Endodermal cell (in vitro differentiated cells): ENCODE measurements at regions not wholly inside any gene's neighbourhood (a gene's known extent, or its start where the extent isn't known, plus 50 kb on each side); places are given as distances from the start of the nearest gene placed in this dataset.

Experiments used
- DNase-seq: peaks from one replicate; pipeline ENCODE4 v3.0.0-alpha.2; 2017
- H3K27ac ChIP-seq: 2 replicates; pipeline ENCODE4 v1.5.1; 2013; ENCODE audit warnings: mild to moderate bottlenecking, low read depth, low read length, moderate library complexity
- H3K27me3 ChIP-seq: 2 replicates; pipeline ENCODE4 v1.6.1; 2013; ENCODE audit warnings: mild to moderate bottlenecking, low read length, moderate library complexity; ENCODE audit not compliant: insufficient read depth, control insufficient read depth, poor library complexity, severe bottlenecking
- H3K36me3 ChIP-seq: 2 replicates; pipeline ENCODE4 v1.7.0; 2013; ENCODE audit warnings: mild to moderate bottlenecking, low read length, moderate library complexity; ENCODE audit not compliant: control insufficient read depth, insufficient read depth
- H3K4me1 ChIP-seq: one replicate; pipeline ENCODE4 v1.7.0; 2013; ENCODE audit warnings: low read length; ENCODE audit not compliant: control insufficient read depth, insufficient read depth
- H3K4me3 ChIP-seq: 2 replicates; pipeline ENCODE4 v1.5.1; 2013; ENCODE audit warnings: mild to moderate bottlenecking, low read length, moderate library complexity
- H3K9ac ChIP-seq: 2 replicates; pipeline ENCODE4 v1.6.1; 2013; ENCODE audit warnings: mild to moderate bottlenecking, low read length, moderate library complexity; ENCODE audit not compliant: poor library complexity, severe bottlenecking; ENCODE audit errors: extremely low read depth
- H3K9me3 ChIP-seq: 2 replicates; pipeline ENCODE4 v1.6.1; 2013; ENCODE audit warnings: mild to moderate bottlenecking, low read length, moderate library complexity; ENCODE audit not compliant: control insufficient read depth
- H3K27ac Mint-ChIP-seq: 2 replicates; pipeline ENCODE4 v1.8.0; 2020; ENCODE audit warnings: mixed read lengths
- H3K27me3 Mint-ChIP-seq: 2 replicates; pipeline ENCODE4 v1.8.0; 2021; ENCODE audit warnings: mild to moderate bottlenecking, mixed read lengths; ENCODE audit not compliant: insufficient read depth
- H3K36me3 Mint-ChIP-seq: 2 replicates; pipeline ENCODE4 v1.8.0; 2020; ENCODE audit warnings: low read depth, mixed read lengths
- H3K4me1 Mint-ChIP-seq: 2 replicates; pipeline ENCODE4 v1.8.0; 2020; ENCODE audit warnings: mixed read lengths
- H3K4me3 Mint-ChIP-seq: 2 replicates; pipeline ENCODE4 v1.8.0; 2020; ENCODE audit warnings: mild to moderate bottlenecking, moderate library complexity, mixed read lengths
- H3K9me3 Mint-ChIP-seq: 2 replicates; pipeline ENCODE4 v1.8.0; 2020; ENCODE audit warnings: mild to moderate bottlenecking, mixed read lengths
- CTCF ChIP-seq: fragments of 200-600 bp; sonication (generic); conservative IDR thresholded peaks from 2 replicates; pipeline ENCODE4 v1.5.0; 2021; ENCODE audit warnings: antibody characterized with exemption, mild to moderate bottlenecking
- WGBS, 2 experiments: methylation state at CpG; one replicate each; pipeline versions ENCODE4 v1.1.5 to v1.1.7; 2013; ENCODE audit warnings: missing lambda C conversion rate in 2 of 2, mixed read lengths in 1 of 2; ENCODE audit not compliant: insufficient coverage in 1 of 2, insufficient read length in 1 of 2; 5-methylcytosine and 5-hydroxymethylcytosine counted together

GRCh38 chr16:5446623-5447240 lies 349.1 kb upstream of the EEF2KMT start:
- TF ChIP-seq CTCF: no peak
- Mint-ChIP-seq H3K36me3 (no peaks in the 10 kb centered on the region), H3K27me3 (peaks cover 29% of the 10 kb centered on the region), H3K27ac (peak overlapping the region; percentile 26), H3K9me3 (peaks cover 4% of the 10 kb centered on the region), H3K4me1 (peaks cover 30% of the 10 kb centered on the region), H3K4me3 (no peak overlapping the region)
- Histone ChIP-seq H3K9me3 (no peaks in the 10 kb centered on the region), H3K4me1 (no peaks in the 10 kb centered on the region), H3K27ac (no peak overlapping the region), H3K36me3 (no peaks in the 10 kb centered on the region), H3K4me3 (no peak overlapping the region), H3K27me3 (peaks cover 20% of the 10 kb centered on the region), H3K9ac (no peak overlapping the region)
- 52% methylated on average over 8 of the region's 8 CpGs; no CpG with 5 or more reads in 1 of the 2 experiments for WGBS, 2 experiments
- peak; percentile 60 for DNase-seq

- no peaks in the 10 kb centered on the region for H3K27me3 ChIP-seq
- TF ChIP-seq CTCF: no peak
- H3K9me3 ChIP-seq: no peaks in the 10 kb centered on the region
- peaks cover 7% of the 10 kb centered on the region for H3K9me3 Mint-ChIP-seq
- no peak for DNase-seq
- H3K4me3 Mint-ChIP-seq: no peak overlapping the region
- no peaks in the 10 kb centered on the region for H3K36me3 ChIP-seq
- no peak overlapping the region for H3K27ac ChIP-seq
- no peaks in the 10 kb centered on the region for H3K4me1 ChIP-seq
- H3K4me1 Mint-ChIP-seq: peaks cover 13% of the 10 kb centered on the region
- peaks cover 12% of the 10 kb centered on the region for H3K27me3 Mint-ChIP-seq
- no peak overlapping the region for H3K4me3 ChIP-seq
- H3K27ac Mint-ChIP-seq: no peak overlapping the region
- no peaks in the 10 kb centered on the region for H3K36me3 Mint-ChIP-seq
- no peak overlapping the region for H3K9ac ChIP-seq
- 90 to 91% methylated on average over 4 to 7 of the region's 7 CpGs for WGBS, 2 experiments
Measured at GRCh38 chr16:5444189-5444588, 346.6 kb upstream of the EEF2KMT start.

GRCh38 chr16:5442986-5443385 lies 345.4 kb upstream of the EEF2KMT start:
- Mint-ChIP-seq H3K36me3 (no peaks in the 10 kb centered on the region), H3K27me3 (peaks cover 7% of the 10 kb centered on the region), H3K4me3 (no peak overlapping the region), H3K27ac (no peak overlapping the region), H3K4me1 (peaks cover 13% of the 10 kb centered on the region), H3K9me3 (peaks cover 7% of the 10 kb centered on the region)
- Histone ChIP-seq H3K36me3 (no peaks in the 10 kb centered on the region), H3K9ac (no peak overlapping the region), H3K9me3 (no peaks in the 10 kb centered on the region), H3K27ac (no peak overlapping the region), H3K4me3 (no peak overlapping the region), H3K4me1 (no peaks in the 10 kb centered on the region), H3K27me3 (no peaks in the 10 kb centered on the region)
- TF ChIP-seq CTCF: no peak
- WGBS, 2 experiments: 91 to 93% methylated on average over 3 of the region's 3 CpGs
- DNase-seq: no peak
